Epithelial cell of proximal tubule (primary cell): ENCODE measurements at regions not wholly inside any gene's neighbourhood (a gene's known extent, or its start where the extent isn't known, plus 50 kb on each side); places are given as distances from the start of the nearest gene placed in this dataset.

Source experiments
- DNase-seq: peaks from one replicate; pipeline ENCODE4 v3.0.0-alpha.2; 2011; ENCODE audit warnings: low read depth
- H3K4me3 ChIP-seq: 2 replicates; pipeline ENCODE4 v1.5.1; 2011; ENCODE audit warnings: low read depth, mild to moderate bottlenecking, low read length
- TF ChIP-seq, protein P1 (sequence below): conservative IDR thresholded peaks from 2 replicates; pipeline ENCODE4 v1.5.1; 2012; ENCODE audit warnings: low read depth, mild to moderate bottlenecking, low read length

DNA sequence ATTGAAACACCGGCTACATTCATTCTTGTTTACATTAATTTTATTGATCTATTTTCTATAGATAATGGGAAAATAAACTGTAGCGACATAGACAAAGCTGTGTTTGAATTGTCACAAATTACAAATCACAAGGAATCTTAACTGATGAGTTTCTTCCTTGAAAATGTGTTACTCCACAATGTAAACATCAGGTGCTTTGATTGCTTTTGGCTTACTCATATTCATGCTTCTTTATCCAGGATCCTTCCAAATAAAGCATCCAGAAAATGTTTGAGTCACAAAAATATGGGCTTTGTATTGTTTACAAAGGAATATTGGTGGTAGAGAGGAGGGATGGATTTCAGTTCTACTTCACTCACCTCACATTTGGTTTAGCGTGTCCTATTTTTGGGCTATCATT, 64.0 kb downstream of the BMP2 start:
- DNase-seq = no peak
- TF ChIP-seq, protein P1, sequence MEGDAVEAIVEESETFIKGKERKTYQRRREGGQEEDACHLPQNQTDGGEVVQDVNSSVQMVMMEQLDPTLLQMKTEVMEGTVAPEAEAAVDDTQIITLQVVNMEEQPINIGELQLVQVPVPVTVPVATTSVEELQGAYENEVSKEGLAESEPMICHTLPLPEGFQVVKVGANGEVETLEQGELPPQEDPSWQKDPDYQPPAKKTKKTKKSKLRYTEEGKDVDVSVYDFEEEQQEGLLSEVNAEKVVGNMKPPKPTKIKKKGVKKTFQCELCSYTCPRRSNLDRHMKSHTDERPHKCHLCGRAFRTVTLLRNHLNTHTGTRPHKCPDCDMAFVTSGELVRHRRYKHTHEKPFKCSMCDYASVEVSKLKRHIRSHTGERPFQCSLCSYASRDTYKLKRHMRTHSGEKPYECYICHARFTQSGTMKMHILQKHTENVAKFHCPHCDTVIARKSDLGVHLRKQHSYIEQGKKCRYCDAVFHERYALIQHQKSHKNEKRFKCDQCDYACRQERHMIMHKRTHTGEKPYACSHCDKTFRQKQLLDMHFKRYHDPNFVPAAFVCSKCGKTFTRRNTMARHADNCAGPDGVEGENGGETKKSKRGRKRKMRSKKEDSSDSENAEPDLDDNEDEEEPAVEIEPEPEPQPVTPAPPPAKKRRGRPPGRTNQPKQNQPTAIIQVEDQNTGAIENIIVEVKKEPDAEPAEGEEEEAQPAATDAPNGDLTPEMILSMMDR = no peak
- no peak overlapping the region for H3K4me3 ChIP-seq

DNA sequence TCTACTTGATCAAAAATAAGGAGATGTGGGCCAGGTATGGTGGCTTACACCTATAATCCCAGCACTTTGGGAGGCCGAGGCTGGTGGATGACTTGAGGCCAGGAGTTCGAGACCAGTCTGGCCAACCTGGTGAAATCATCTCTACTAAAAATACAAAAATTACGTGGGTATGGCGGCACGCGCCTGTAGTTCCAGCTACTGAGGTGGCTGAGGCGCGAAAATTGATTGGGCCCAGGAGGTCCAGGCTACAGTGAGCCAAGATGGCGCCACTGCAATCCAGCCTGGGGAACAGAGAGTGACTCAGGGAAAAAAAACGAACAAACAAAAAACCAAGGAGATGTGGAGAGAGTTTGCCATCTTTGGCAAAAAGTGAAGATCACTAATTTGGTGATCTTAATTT, 65.3 kb downstream of the BMP2 start:
- TF ChIP-seq, protein P1 = no peak
- no peak for DNase-seq
- H3K4me3 ChIP-seq = no peak overlapping the region

DNA sequence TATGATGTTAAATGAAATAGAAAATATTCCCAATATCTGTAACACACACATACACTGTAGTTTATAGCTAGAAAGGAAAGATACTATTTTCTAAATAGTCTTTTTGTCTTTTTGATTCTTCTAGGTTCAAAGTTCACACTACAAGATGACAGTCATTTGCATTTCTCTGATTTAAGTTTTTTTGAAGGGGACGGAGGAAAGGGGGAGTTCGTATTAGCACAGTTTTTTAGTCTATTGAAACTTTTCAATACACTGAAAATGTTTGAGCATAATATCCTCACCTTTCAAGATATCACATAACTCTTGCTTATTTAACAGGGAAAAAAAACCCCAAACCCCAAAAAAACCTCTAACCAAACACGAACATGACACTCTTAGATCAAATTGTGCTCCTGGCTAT, 68.1 kb downstream of the BMP2 start:
- no peak for DNase-seq
- TF ChIP-seq, protein P1 = no peak
- H3K4me3 ChIP-seq = no peak overlapping the region

DNA sequence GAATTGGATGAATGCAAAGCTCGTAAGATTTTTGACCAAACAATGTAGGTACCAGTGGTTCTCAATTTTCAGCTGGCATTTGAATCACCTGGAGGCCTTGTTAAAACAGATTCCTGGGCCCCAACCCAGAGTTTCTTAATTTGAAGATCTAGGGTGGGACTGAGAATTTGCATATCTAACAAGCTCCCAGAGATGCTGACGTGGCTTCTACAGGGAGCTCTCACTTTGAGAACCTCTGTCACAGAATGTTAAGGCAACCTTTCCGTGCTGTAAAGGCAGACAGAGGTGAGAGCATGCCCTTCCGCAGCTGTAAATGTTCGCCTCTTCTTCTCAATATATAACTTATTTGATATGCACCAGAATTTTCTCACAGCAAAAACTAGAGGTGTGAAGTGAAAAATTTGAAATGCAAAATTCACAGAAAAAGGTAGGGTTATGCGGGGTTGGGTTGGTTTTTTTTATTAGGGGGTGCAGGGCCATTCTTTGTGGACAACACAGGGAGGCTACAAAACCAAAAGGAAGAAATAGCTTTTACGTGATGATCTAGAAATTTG, 69.4 kb downstream of the BMP2 start:
- no peak overlapping the region for H3K4me3 ChIP-seq
- no peak for DNase-seq
- TF ChIP-seq, protein P1 = no peak

DNA sequence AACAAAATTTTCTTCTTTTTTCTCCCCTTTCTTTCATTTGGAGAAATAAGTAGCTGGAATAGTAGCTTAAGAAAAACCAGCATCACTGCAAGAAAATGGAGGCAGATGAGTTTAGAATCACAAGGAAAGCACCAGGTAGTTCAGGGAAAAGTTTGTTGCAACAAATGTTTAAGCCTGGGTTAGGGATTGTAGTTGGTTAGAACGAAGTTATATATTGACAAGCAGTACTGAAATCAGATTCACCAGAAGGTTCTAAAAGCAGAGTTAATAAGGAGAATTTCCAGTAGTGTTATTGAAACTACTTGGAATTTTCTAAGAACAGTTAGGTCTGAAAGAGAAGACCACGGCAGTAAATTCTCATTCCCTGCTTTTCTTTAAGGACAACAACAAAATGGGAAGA, 70.2 kb downstream of the BMP2 start:
- peak; percentile 88 for DNase-seq

DNA sequence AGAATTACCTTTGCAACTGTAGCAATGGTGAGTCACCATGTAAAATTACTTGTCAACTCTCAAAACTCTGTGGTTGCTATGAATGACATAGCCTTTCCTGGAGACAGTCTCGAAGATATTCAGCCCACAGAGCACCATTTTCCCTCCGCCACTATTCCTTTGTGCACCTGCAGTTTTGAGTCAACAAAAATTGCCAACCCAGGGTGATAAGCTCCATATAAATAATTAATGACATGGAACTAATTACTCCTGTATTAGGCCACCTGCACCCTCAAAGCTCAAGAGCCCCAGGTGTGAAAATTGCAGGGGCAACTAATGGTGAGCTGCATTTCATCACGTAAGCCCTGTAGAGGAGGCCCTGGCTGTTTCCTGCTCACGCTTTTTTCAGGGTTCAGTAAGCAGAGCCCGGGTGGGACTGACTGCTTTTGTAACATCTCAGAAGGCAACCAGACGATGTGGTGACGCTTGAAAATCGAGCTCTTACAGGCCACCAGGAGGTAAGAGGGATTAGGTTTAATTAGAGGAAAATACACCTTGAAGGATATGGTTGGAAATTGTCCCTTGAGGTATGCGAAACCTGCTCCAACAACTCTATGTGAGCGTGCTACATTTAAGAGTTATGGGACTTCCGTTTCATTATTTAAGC, 70.8 kb downstream of the BMP2 start:
- peak; percentile 91 for DNase-seq
- H3K4me3 ChIP-seq = no peak overlapping the region
- TF ChIP-seq, protein P1 = no peak

More for the DNA sequence above, 70.2 kb downstream of the BMP2 start:
- TF ChIP-seq, protein P1 = no peak
- no peak overlapping the region for H3K4me3 ChIP-seq

DNA sequence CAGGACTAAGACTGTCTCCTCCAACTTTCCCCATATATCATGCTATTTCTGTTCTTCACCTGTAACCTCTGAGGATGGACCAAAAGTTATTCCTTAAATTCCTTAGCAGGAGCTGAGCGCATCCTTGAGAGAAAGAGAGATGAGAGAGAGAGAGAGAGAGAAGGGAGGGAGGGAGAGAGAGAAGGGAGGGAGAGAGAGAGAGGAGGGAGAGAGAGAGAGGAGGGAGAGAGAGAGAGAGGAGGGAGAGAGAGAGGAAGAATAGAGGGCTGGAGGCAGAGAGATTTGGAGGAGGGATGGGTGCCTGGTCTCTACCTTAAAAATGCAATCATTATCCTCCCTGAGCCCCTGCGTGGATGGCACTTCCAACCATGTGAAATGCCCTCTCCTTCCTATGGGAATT, 73.6 kb downstream of the BMP2 start:
- no peak for DNase-seq
- TF ChIP-seq, protein P1 = no peak
- no peak overlapping the region for H3K4me3 ChIP-seq
